GM12873 (cell line): ENCODE measurements at regions not wholly inside any gene's neighbourhood (a gene's known extent, or its start where the extent isn't known, plus 50 kb on each side); places are given as distances from the start of the nearest gene placed in this dataset.

Experiments used
- TF ChIP-seq, protein P1 (sequence below): IDR thresholded peaks from 2 replicates; pipeline ENCODE4 v1.5.1; 2012; ENCODE audit warnings: low read depth, mild to moderate bottlenecking, moderate library complexity, low read length, control low read depth; ENCODE audit not compliant: insufficient read depth; ENCODE audit errors: missing control alignments

DNA sequence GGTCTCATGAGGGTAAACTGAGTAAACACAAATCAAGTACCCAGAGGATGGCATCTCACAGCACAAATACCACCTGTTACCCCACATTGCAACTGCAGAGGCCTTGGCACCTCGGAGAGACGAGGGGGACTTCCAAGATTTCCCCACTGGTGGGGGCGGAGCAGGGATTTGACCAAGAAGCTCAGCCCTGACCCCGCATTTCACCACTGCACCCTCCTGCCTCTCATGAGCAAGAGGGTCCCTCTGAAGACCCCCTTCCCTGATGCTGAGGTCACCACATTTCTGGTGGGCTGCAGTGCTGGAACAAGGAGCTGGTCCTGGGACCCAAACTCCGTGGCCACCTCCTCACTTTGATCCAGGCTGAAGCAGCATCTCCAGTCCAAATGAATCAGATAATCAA is 342.4 kb downstream of the NPHP4 start:
- TF ChIP-seq, protein P1, sequence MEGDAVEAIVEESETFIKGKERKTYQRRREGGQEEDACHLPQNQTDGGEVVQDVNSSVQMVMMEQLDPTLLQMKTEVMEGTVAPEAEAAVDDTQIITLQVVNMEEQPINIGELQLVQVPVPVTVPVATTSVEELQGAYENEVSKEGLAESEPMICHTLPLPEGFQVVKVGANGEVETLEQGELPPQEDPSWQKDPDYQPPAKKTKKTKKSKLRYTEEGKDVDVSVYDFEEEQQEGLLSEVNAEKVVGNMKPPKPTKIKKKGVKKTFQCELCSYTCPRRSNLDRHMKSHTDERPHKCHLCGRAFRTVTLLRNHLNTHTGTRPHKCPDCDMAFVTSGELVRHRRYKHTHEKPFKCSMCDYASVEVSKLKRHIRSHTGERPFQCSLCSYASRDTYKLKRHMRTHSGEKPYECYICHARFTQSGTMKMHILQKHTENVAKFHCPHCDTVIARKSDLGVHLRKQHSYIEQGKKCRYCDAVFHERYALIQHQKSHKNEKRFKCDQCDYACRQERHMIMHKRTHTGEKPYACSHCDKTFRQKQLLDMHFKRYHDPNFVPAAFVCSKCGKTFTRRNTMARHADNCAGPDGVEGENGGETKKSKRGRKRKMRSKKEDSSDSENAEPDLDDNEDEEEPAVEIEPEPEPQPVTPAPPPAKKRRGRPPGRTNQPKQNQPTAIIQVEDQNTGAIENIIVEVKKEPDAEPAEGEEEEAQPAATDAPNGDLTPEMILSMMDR = no peak

DNA sequence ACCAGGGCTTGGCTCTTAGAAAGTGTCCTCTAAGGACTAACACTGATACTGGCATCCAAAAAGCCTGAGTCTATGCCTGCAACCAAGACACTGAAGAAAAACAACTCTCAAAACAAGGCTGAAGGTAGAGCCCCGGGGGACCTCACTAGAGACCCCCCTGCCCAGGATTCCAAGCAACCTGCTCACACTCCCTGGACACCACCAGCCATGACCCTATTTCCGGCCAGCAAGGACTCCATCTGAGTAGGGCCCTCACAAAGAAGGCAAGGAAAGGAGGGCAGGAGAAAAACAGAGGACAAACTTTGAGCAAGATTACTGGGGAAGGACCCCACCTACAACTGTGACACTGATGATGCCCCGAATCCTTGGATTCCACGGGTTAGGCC is 343.1 kb downstream of the NPHP4 start:
- TF ChIP-seq, protein P1 = no peak

DNA sequence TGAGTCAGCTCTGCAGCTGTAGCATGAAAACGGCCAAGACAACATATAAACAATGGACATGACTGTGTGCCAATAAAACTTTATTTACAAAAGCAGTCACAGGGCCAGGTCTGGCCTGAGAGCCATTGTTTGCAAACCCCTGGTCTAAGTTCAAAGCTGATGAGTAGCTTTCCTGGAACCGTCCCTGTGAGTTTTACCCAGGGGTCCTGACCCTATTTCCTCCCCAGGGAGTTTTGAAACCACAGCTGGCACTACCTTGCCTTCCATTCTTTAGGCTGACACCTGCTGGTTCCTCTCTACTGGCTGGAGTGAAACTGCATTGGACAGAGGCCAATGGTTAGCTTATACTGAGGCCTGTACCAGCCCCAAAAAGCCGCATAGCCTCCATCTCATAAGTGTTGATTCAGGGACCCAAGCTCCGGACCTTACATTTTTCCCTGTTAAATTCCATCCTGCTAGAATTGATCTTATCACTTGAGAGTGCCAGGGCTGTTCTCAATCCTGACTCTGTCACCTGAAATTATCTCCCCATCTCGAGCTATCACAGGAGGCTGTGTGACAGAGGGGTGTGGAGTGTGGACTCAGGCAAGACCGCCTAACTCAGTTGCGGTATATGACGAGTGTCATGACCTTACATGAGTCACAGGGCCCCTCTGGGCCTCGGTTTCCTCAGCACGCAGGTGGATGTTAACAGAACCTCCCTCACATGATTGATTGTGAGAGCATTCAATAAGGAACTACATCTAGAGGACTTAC is 343.6 kb downstream of the NPHP4 start:
- TF ChIP-seq, protein P1 = no peak

DNA sequence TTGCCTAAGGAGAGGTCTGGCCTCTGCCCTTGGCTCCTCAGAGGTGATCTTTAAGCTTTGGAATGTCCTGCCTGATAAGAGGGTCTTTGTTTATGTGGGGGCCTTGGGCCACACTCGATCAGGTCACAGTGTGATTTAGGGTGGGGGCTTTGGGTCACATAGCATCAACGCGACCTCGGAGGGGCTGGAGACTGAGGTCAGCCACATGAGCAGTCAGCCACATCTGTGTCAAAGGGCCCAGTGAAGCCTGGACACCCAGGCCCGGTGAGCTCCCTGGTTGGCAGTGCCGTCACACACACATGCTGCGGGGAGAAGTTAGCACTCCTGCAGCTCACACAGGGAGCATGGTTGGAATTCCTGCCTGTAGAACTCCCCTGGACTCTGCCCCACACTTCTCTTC is 345.0 kb downstream of the NPHP4 start:
- TF ChIP-seq, protein P1 = no peak

DNA sequence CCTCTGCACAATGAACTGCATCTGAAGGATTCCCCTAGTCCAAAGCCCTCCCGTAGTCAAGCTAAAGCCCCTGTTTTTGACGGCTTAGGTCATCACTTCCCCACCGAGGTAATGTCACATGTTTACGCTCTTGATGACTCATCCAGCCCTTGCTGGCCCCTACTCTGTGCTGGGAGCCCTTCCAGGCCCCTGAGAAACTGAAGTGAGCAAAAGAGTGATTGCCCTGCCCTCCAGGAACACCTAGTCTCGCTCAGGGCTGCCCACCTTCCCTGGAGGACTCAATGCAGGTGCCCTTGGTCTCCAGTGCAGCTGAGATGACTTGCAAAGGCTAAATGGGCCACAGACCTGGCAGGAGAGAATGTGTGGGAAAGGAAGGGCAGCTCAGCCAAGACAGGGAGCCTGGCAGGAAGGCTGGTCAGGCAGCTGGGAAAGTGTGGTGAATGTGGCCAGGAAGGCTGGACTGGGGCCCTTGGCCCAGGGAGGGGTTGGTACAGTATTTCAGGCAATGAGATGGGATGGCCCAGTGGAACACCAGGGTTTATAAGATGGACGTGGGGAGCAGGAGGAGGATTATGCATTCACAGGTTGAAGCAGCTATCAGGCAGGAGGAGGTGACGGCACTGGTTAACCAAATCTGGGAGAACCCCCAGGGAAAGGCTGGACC is 345.6 kb downstream of the NPHP4 start:
- TF ChIP-seq, protein P1 = no peak

DNA sequence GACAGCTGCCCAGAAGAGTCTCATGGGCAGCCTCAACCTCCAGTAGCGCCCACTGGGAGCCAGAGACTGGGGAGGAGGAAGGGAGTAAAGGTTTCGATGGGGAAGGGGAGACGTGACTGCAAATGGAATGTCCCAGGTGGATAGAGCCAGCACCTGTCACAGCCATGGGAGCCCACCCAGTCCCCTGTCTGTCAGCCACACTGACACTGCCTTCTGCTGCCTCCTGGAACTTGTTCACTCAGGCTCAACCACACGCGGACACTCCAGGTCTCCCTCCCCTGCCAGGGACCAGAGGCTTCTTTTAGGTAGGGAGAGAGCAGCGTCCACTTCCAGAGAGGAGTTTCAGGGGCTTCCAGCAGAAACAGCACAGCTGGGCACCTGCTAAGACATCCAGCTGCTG is 346.3 kb downstream of the NPHP4 start:
- TF ChIP-seq, protein P1 = no peak

DNA sequence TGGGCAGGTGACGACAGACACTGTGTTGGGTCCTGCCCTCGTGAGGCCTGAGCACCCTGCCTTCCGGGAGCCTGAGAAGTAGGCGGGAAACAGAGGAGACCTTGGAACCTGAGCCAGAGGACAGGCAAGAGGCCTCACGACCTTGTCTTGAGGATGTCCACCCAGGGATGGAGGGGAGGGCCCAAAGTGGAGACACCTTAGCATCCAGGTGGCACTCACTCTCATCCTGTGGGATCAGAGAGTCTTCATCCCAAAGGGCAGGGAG is 347.2 kb downstream of the NPHP4 start:
- TF ChIP-seq, protein P1 = no peak
